ENCODE measurements at regions not wholly inside any gene's neighbourhood (a gene's known extent, or its start where the extent isn't known, plus 50 kb on each side); places are given as distances from the start of the nearest gene placed in this dataset.

GRCh38 chr4:4618847-4619246 lies 77.0 kb upstream of the STX18 start:
- intact Hi-C loops (cut with micrococcal nuclease) = no loop called here
- ATAC-seq = no peak
- no peak for DNase-seq

- DNase-seq (no peak), ATAC-seq (no peak)
- intact Hi-C loops (cut with micrococcal nuclease) = no loop called here
These were observed 73.3 kb upstream of the STX18 start for GRCh38 chr4:4614925-4615678.

DNA sequence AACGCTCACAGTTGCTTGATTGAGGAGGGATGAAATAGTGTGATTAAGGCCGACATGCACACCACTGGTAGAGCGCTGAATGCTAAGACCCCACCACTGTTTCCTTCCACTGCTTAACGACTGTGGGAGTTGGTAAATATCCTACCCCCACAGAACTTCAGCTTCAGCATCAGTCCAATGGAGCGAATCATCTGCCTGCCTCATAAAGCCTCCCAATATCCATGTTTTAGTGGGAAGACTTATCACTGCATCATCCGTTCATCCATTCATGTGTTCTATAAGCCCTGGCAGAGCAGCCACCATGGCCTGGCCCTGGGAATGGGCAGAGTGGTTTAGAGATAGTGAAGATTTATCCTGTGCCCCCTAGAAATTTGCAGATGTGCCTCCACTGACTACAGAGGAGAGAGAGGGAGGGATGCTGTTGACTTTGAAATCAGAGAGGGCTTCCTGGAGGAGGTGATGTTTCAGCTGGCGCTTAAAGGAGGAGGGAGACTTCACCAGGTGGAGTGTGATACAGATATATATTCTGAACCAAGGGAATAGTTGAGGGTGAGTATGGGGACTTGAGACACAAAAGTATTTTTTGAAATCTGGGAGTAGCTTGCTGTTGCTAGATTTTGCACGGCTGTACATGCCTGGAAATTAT lies 71.9 kb upstream of the STX18 start:
- no peak for ATAC-seq
- intact Hi-C loops (cut with micrococcal nuclease) = no loop called here
- DNase-seq = no peak

DNA sequence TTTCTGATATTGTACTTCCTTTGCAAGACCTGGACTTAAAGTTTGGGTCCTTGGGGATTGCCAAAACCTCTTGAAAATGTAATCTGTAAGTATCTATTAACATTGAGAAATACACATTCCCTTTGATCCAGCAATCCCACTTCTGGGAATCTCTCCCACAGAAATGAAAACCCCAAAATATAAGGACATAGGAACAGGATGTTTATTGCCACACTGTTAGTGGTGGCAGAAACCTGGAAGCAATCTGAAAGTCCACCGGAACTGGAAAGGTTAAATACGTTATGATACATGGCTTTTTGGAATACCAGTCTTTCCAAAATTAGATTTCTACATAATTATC lies 71.2 kb upstream of the STX18 start:
- intact Hi-C loops (cut with micrococcal nuclease) = no loop called here
- no peak for ATAC-seq

GRCh38 chr4:4610672-4611071 lies 68.8 kb upstream of the STX18 start:
- intact Hi-C loops (cut with micrococcal nuclease) = no loop called here
- DNase-seq = no peak
- ATAC-seq = no peak

More for the DNA sequence above, 71.2 kb upstream of the STX18 start:
- DNase-seq = no peak

GRCh38 chr4:4609622-4610334 lies 67.9 kb upstream of the STX18 start:
- DNase-seq = no peak
- ATAC-seq = no peak
- intact Hi-C loops (cut with micrococcal nuclease) = no loop called here

DNA sequence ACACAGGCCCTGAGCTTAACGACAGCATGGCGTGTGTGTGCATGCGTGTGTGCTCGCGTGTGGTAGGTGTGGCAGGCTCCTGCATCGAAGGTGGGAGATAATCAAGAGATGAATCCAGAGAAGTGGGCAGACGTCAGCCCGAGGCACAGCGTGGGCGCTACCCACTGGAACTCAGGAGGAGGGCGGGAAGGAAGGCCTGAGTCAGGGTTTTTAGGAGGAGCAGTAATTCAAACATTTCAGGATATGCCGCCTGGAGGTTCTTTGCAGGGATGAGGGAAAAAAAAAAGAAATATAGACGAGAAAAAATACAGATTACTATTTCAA lies 66.3 kb upstream of the STX18 start:
- intact Hi-C loops (cut with micrococcal nuclease) = no loop called here
- no peak for DNase-seq
- ATAC-seq = no peak

DNA sequence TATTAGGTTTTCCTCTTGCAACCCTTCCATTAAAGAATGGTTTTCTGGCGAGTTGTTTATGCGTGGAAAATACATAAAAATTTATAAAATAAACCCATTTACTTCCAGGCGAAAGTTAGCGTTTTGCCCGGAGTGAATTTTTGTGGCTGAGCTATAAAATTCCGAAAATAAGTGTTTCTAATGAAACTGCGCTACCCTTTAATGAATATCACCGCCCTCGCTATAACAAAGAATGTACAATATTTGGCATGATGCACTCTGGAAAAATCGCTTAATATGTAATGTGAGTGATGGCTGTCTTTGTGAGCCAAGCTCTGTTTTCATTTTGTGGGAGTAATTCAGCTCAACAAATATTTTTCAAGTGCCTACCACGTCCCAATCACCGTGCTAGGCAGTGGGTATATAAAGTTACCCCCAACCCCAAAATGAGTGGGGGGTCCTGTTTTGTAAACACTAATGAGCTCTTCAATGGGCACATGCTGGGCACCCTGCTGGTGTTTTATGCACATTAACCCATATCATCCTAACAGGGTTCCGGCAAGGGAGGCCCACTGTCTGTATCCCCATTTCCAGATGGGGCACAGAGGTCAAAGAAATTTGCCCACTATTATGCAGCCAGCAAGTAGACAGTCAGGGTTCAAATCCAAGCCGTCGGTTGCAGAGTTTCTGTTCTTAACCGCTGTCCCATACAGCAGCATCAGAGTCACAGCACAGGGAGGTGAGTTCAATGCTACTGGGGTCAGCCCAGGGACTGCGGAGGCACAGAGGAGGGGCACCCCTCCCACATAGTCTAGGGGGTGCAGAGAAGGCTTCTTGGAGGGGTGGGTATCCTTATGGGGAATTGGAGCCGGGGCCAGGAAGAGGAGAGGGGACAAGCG lies 65.7 kb upstream of the STX18 start:
- ATAC-seq (no peak), DNase-seq (no peak)
- intact Hi-C loops (cut with micrococcal nuclease) = no loop called here

DNA sequence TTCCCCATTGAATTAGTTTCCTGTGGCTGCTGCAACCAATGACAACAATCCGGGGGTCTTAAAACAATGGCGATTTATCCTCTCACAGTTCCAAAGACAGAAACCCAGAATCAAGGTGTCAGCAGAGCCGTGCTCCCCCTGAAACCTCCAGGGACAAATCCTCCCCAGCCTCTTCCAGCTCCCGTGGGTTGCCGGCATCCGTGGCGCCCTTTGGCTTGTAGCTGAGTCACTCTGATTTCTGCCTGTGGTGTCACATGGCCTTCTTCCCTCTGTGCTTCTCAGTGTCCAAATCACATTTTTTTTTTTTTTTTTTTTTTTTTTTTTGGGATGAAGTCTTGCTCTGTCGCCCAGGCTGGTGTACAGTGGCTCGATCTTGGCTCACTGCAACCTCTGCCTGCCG lies 64.5 kb upstream of the STX18 start:
- ATAC-seq (no peak), DNase-seq (no peak)
- intact Hi-C loops (cut with micrococcal nuclease) = no loop called here

DNA sequence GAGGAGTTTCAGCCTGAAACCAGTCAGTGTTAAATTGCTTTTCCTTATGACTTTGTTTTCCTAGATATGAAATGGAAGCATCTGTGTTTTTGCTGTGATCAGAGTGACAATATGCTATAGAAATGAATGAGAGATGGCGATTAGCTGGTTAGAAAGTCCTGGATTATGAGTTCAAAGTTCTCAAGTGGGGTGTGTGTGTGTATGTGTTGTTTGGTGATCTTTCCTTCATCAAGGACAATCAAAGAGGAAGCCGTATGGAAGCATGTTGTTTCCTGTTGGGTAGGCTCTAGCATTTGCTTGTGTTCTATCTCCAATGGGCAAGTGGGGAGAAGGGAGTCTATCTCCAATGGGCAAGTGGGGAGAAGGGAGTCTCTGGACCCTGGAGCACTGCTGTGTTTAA lies 64.0 kb upstream of the STX18 start:
- ATAC-seq (no peak), DNase-seq (no peak)
- intact Hi-C loops (cut with micrococcal nuclease) = no loop called here

DNA sequence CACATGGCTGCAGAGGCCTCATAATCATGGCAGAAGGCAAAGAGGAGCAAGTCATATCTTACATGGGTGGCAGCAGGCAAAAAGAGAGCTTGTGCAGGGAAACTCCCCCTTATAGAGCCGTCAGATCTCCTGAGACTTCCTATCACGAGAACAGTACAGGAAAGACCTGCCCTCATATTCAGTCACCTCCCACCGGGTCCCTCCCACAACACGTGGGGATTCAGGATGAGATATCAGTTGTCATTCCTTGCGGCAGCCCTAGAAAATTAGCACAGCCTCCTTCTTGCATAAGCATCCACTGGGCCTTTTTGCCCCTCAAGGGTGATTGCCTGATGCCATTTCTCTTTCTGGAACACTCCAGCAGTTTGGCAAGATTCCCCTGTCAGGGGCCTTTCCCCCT lies 61.7 kb upstream of the STX18 start:
- intact Hi-C loops (cut with micrococcal nuclease) = no loop called here

DNA sequence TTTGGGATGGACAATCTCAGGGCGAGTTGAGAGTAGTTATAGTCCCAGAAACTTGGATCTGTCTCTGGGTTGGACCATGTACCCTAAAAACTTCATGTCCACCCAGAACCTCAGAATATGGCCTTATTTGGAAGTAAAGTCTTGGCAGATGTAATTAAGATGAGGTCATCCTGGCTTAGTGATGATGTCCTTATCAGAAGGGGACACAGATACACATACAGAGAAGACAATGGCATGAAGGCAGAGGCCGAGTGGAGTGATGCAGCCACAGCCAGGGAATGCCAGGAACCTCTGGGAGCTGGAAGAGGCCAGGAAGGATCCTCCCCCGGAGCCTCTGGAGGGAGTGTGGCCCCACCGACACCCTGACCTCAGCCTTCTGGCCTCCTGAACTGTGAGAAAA lies 61.2 kb upstream of the STX18 start:
- intact Hi-C loops (cut with micrococcal nuclease) = no loop called here
- ATAC-seq (no peak), DNase-seq (no peak)

More for the DNA sequence above, 61.7 kb upstream of the STX18 start:
- ATAC-seq = no peak
- no peak for DNase-seq

GRCh38 chr4:4602468-4602867 lies 60.6 kb upstream of the STX18 start:
- intact Hi-C loops (cut with micrococcal nuclease) = no loop called here
- ATAC-seq = no peak
- no peak for DNase-seq

DNA sequence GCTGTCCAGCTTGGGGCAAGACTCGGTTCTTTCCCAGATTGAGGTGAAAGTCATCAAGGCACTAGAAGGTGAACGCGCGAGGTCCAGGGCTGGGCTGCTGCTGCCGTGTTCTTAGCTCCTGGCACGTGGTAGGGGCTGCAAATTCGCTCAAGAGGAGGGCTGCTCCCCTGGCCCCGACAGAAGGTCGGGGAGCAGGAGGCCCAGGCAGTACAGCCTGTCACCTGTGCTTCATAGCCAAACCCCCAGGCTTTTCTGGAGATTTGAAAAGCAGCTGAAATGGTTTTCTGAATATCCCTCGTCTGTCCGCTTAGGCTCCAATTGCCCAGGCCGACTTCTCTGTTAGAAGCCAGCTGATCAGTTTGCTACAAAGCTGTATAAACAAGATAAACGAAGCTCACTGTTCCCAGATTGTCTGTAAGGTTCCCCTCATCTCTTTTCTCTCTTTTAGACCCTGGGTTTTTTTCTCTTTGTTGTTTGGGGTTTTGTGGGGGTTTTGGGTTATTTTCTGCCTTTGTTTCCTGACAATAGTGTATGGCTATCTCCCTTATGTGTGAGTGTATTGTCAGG lies 60.0 kb upstream of the STX18 start:
- intact Hi-C loops (cut with micrococcal nuclease) = no loop called here
- DNase-seq = no peak
- ATAC-seq = no peak

- no peak for DNase-seq
- no peak for ATAC-seq
- intact Hi-C loops (cut with micrococcal nuclease) = no loop called here
These were observed 57.8 kb upstream of the STX18 start for GRCh38 chr4:4599481-4600275.

GRCh38 chr4:4598851-4599411 lies 57.1 kb upstream of the STX18 start:
- no peak for ATAC-seq
- no peak for DNase-seq
- intact Hi-C loops (cut with micrococcal nuclease) = no loop called here

DNA sequence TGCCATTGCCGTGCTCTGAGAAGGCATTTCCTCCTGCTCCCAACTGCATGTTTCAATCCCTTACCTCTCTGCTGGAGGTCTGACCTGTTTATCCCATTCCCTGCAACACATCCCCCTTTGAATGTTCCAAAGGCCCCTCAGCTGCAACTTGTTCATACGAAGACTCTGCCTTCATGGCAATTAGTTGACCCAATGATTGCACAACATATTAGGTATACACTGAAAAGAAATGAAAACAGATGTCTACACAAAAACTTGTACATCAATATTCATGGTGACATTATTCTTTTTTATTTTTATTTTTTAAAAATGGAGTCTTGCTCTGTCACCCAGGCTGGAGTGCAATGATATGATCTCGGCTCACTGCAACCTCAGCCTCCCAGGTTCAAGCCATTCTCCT lies 54.9 kb upstream of the STX18 start:
- DNase-seq = no peak

DNA sequence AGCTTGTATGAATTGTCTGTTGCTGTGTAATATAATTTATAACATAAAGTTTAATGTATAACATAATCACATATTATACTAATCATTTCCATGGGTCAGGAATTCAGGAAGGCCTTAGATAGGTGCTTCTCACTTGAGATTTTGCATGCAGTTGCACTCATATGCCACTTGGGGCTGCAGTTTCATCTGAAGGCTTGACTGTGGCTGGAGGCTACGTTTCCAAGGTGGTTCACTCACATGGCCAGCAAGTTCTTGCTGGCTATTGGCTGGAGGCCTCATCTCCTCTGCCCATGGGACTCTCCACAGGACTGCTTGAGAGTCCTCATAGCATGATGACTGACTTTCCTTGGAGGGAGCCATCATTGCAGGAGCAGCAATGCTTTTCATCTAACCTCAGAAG lies 53.4 kb upstream of the STX18 start:
- no peak for DNase-seq
- ATAC-seq = no peak
- intact Hi-C loops (cut with micrococcal nuclease) = no loop called here

More for the DNA sequence above, 54.9 kb upstream of the STX18 start:
- no peak for ATAC-seq
- intact Hi-C loops (cut with micrococcal nuclease) = no loop called here
